GM23338 (cell line): ENCODE measurements at regions not wholly inside any gene's neighbourhood (a gene's known extent, or its start where the extent isn't known, plus 50 kb on each side); places are given as distances from the start of the nearest gene placed in this dataset.
A peak's percentile ranks its signal among the peaks of the same experiment; 100 is the strongest.

Experiments
- ATAC-seq: fragments of 200-7000 bp; cut with Tn5 transposase; 3 replicates; pipeline ENCODE4 v1.9.1; 2020
- DNase-seq: peaks from one replicate; pipeline ENCODE4 v3.0.0-alpha.2; 2015; ENCODE audit warnings: low spot score
- H2AFZ ChIP-seq: fragments of 200-600 bp; sonication (generic); 2 replicates; pipeline ENCODE4 v1.8.0; 2016; ENCODE audit warnings: antibody characterized with exemption, mild to moderate bottlenecking, moderate library complexity
- H3F3A ChIP-seq: fragments of 200-600 bp; sonication (generic); replicated peaks from 2 replicates; pipeline ENCODE4 v1.8.0; 2017; ENCODE audit warnings: antibody characterized with exemption, mixed run types, low read depth
- H3K27ac ChIP-seq: fragments of 200-600 bp; sonication (generic); 2 replicates; pipeline ENCODE4 v1.6.1; 2016; ENCODE audit warnings: low read depth
- H3K27me3 ChIP-seq: fragments of 200-600 bp; sonication (generic); 2 replicates; pipeline ENCODE4 v1.8.0; 2016; ENCODE audit warnings: mild to moderate bottlenecking, mixed run types, moderate library complexity; ENCODE audit not compliant: insufficient read depth
- H3K36me3 ChIP-seq: fragments of 200-600 bp; sonication (generic); 2 replicates; pipeline ENCODE4 v1.8.0; 2016; ENCODE audit warnings: mild to moderate bottlenecking; ENCODE audit not compliant: insufficient read depth
- H3K4me1 ChIP-seq: fragments of 200-600 bp; sonication (generic); 2 replicates; pipeline ENCODE4 v1.8.0; 2016; ENCODE audit warnings: mild to moderate bottlenecking, moderate library complexity; ENCODE audit not compliant: insufficient read depth
- H3K4me2 ChIP-seq: fragments of 200-600 bp; sonication (generic); 2 replicates; pipeline ENCODE4 v1.7.1; 2017; ENCODE audit warnings: mixed run types
- H3K4me3 ChIP-seq: fragments of 200-600 bp; sonication (generic); 2 replicates; pipeline ENCODE4 v1.6.1; 2016; ENCODE audit warnings: mixed run types
- H3K79me2 ChIP-seq: fragments of 200-600 bp; sonication (generic); replicated peaks from 2 replicates; pipeline ENCODE4 v1.8.0; 2017; ENCODE audit warnings: mild to moderate bottlenecking; ENCODE audit not compliant: insufficient read depth
- H3K9me2 ChIP-seq: fragments of 200-600 bp; sonication (generic); 2 replicates; pipeline ENCODE4 v1.8.0; 2017; ENCODE audit not compliant: insufficient read depth
- H4K20me1 ChIP-seq: fragments of 200-600 bp; sonication (generic); replicated peaks from 2 replicates; pipeline ENCODE4 v1.8.0; 2017; ENCODE audit warnings: mild to moderate bottlenecking; ENCODE audit not compliant: insufficient read depth
- H3K27ac Mint-ChIP-seq: 2 replicates; pipeline ENCODE4 v1.8.0; 2020; ENCODE audit warnings: inconsistent platforms, mild to moderate bottlenecking, moderate library complexity, mixed read lengths
- H3K27me3 Mint-ChIP-seq: 3 replicates; pipeline ENCODE4 v1.8.0; 2022; ENCODE audit warnings: low read depth, mild to moderate bottlenecking, moderate library complexity, mixed read lengths, inconsistent platforms; ENCODE audit not compliant: insufficient read depth, poor library complexity
- H3K36me3 Mint-ChIP-seq: 3 replicates; pipeline ENCODE4 v1.8.0; 2021; ENCODE audit warnings: low read depth, mild to moderate bottlenecking, inconsistent platforms, moderate library complexity, mixed read lengths
- H3K4me1 Mint-ChIP-seq: 3 replicates; pipeline ENCODE4 v1.8.0; 2020; ENCODE audit warnings: mild to moderate bottlenecking, inconsistent platforms, mixed read lengths
- H3K4me3 Mint-ChIP-seq: 3 replicates; pipeline ENCODE4 v1.8.0; 2021; ENCODE audit warnings: moderate library complexity, mild to moderate bottlenecking, inconsistent platforms, mixed read lengths
- H3K9me3 Mint-ChIP-seq: 3 replicates; pipeline ENCODE4 v1.8.0; 2020; ENCODE audit warnings: moderate library complexity, mild to moderate bottlenecking, inconsistent platforms, mixed read lengths
- CREB1 ChIP-seq: fragments of 250-450 bp; sonication (Bioruptor Pico); IDR thresholded peaks from 2 replicates; pipeline ENCODE4 v1.5.0; 2020; ENCODE audit warnings: low read depth, mild to moderate bottlenecking, moderate library complexity
- CTCF ChIP-seq, 2 experiments: fragments of 200-600 bp in 1 of 2; sonication (generic) in 1 of 2; conservative IDR thresholded peaks; 2 replicates each; pipeline versions ENCODE4 v1.5.1 to v1.6.1; 2016 to 2017; ENCODE audit warnings: antibody characterized with exemption in 2 of 2, low read depth in 2 of 2, mild to moderate bottlenecking in 2 of 2, moderate library complexity in 1 of 2
- ETS1 ChIP-seq: IDR thresholded peaks from 2 replicates; pipeline ENCODE4 v1.6.1; 2016; ENCODE audit warnings: antibody characterized with exemption
- EZH2 ChIP-seq: fragments of 200-600 bp; sonication (generic); IDR thresholded peaks from one replicate; pipeline ENCODE4 v1.8.0; 2017; ENCODE audit warnings: antibody characterized with exemption, mild to moderate bottlenecking, low read depth; ENCODE audit not compliant: unreplicated experiment
- EZH2phosphoT487 ChIP-seq: fragments of 200-600 bp; sonication (generic); IDR thresholded peaks from one replicate; pipeline ENCODE4 v1.8.1; 2018; ENCODE audit warnings: antibody characterized with exemption; ENCODE audit not compliant: unreplicated experiment
- JUNB ChIP-seq: IDR thresholded peaks from one replicate; pipeline ENCODE4 v1.6.1; 2016; ENCODE audit warnings: antibody characterized with exemption; ENCODE audit not compliant: unreplicated experiment
- NANOG ChIP-seq: IDR thresholded peaks from 2 replicates; pipeline ENCODE4 v1.6.1; 2016; ENCODE audit warnings: antibody characterized with exemption, borderline replicate concordance
- POLR2AphosphoS5 ChIP-seq: IDR thresholded peaks from 2 replicates; pipeline ENCODE4 v1.6.1; 2016; ENCODE audit warnings: antibody characterized with exemption, low read depth
- REST ChIP-seq: IDR thresholded peaks from one replicate; pipeline ENCODE4 v1.6.1; 2018; ENCODE audit warnings: antibody characterized with exemption; ENCODE audit not compliant: unreplicated experiment
- STAT1 ChIP-seq: IDR thresholded peaks from one replicate; pipeline ENCODE4 v1.6.1; 2016; ENCODE audit warnings: antibody characterized with exemption; ENCODE audit not compliant: unreplicated experiment
- ZNF114 ChIP-seq: fragments of 250-450 bp; sonication (Bioruptor Pico); IDR thresholded peaks from 2 replicates; pipeline ENCODE4 v1.5.0; 2020; ENCODE audit warnings: mild to moderate bottlenecking, moderate library complexity
- ZNF331 ChIP-seq: fragments of 250-450 bp; sonication (Bioruptor Pico); IDR thresholded peaks from 2 replicates; pipeline ENCODE4 v1.5.0; 2020; ENCODE audit warnings: low read depth, mild to moderate bottlenecking, moderate library complexity
- ZNF462 ChIP-seq: fragments of 250-450 bp; sonication (Bioruptor Pico); IDR thresholded peaks from 2 replicates; pipeline ENCODE4 v1.5.0; 2020; ENCODE audit warnings: mild to moderate bottlenecking, moderate library complexity

GRCh38 chr4:125591290-125591689 is 276.5 kb downstream of the FAT4 start:
- H3K4me1 Mint-ChIP-seq, result 0 out of 3 replicates have a peak, but pooled peaks cover 3% of the 10 kb centered on the region
- Histone ChIP-seq H3K9me2 (no peaks in the 10 kb centered on the region), H3K36me3 (no peaks in the 10 kb centered on the region), H3K79me2 (no peaks in the 10 kb centered on the region), H4K20me1 (no peaks in the 10 kb centered on the region), H3K4me1 (no peaks in the 10 kb centered on the region; the same call in 1 of the 2 replicates), H3K4me3 (no peak overlapping the region), H3K4me2 (no peak overlapping the region), H3F3A (no peaks in the 10 kb centered on the region), H3K27ac (no peak overlapping the region), H3K27me3 (no peaks in the 10 kb centered on the region), H2AFZ (peak overlapping the region; percentile 61; the same call in 1 of the 2 replicates)
- H3K27ac Mint-ChIP-seq, result no peak overlapping the region
- H3K9me3 Mint-ChIP-seq, result peaks cover 7% of the 10 kb centered on the region
- peaks cover 4% of the 10 kb centered on the region for H3K27me3 Mint-ChIP-seq
- TF ChIP-seq ZNF462 (no peak), STAT1 (no peak), EZH2phosphoT487 (no peak), NANOG (no peak), ZNF331 (CRISPR knock-in tag) (no peak), REST (no peak), JUNB (no peak), EZH2 (no peak), POLR2AphosphoS5 (no peak), CREB1 (CRISPR knock-in tag) (no peak), CTCF (conservative IDR thresholded peaks at IDR 0.05; ENCODE audit: low read depth in 2 of 2) (no peak), ETS1 (no peak), ZNF114 (no peak)
- H3K36me3 Mint-ChIP-seq, result peaks cover 4% of the 10 kb centered on the region; the same call in 2 of the 3 replicates
- DNase-seq, result no peak
- no peak overlapping the region for H3K4me3 Mint-ChIP-seq
- no peak for ATAC-seq
